HG02588 (cell line): ENCODE measurements at regions not wholly inside any gene's neighbourhood (a gene's known extent, or its start where the extent isn't known, plus 50 kb on each side); places are given as distances from the start of the nearest gene placed in this dataset.

Source experiments
- ATAC-seq: cut with Tn5 transposase; IDR thresholded peaks from one replicate; pipeline ENCODE4 v1.9.1; 2021; ENCODE audit warnings: mild to moderate bottlenecking, moderate library complexity; ENCODE audit not compliant: unreplicated experiment

GRCh38 chr18:6644836-6645627 lies 84.5 kb upstream of the ARHGAP28 start:
- ATAC-seq = no peak

- ATAC-seq = no peak
Measured at GRCh38 chr18:6646801-6647200, 82.7 kb upstream of the ARHGAP28 start.

GRCh38 chr18:6648581-6648980 lies 80.9 kb upstream of the ARHGAP28 start:
- ATAC-seq = no peak

- no peak for ATAC-seq
Measured at GRCh38 chr18:6649421-6650126, 79.9 kb upstream of the ARHGAP28 start.

GRCh38 chr18:6650127-6650507 lies 79.4 kb upstream of the ARHGAP28 start:
- no peak for ATAC-seq

- ATAC-seq = no peak
Measured at GRCh38 chr18:6650747-6651146, 78.8 kb upstream of the ARHGAP28 start.

GRCh38 chr18:6652098-6652497 lies 77.4 kb upstream of the ARHGAP28 start:
- ATAC-seq = no peak

GRCh38 chr18:6653880-6654279 lies 75.6 kb upstream of the ARHGAP28 start:
- no peak for ATAC-seq

GRCh38 chr18:6659963-6660725 lies 69.4 kb upstream of the ARHGAP28 start:
- ATAC-seq = no peak

GRCh38 chr18:6661692-6662415 lies 67.7 kb upstream of the ARHGAP28 start:
- ATAC-seq = no peak

GRCh38 chr18:6666012-6666685 lies 63.4 kb upstream of the ARHGAP28 start:
- ATAC-seq = no peak

- no peak for ATAC-seq
Measured at GRCh38 chr18:6668836-6669235, 60.7 kb upstream of the ARHGAP28 start.

GRCh38 chr18:6672821-6673308 lies 56.7 kb upstream of the ARHGAP28 start:
- no peak for ATAC-seq

- ATAC-seq = no peak
Measured at GRCh38 chr18:6677086-6677485, 52.4 kb upstream of the ARHGAP28 start.

GRCh38 chr18:6679201-6679600 lies 50.3 kb upstream of the ARHGAP28 start:
- ATAC-seq = no peak
